ENCODE measurements at regions not wholly inside any gene's neighbourhood (a gene's known extent, or its start where the extent isn't known, plus 50 kb on each side); places are given as distances from the start of the nearest gene placed in this dataset.

GRCh38 chr5:54785729-54786591 is 199.4 kb downstream of the ESM1 start:
- no peak overlapping the region for H3K27ac ChIP-seq (ENCODE audit: low read depth, low read length)
- no peaks in the 10 kb centered on the region for H3K9me2 ChIP-seq (ENCODE audit: insufficient read depth)
- H3K9me3 ChIP-seq (ENCODE audit: control insufficient read depth in 1 of 2, insufficient read depth in 1 of 2, low read depth in 1 of 2, low read length in 2 of 2): no peaks in the 10 kb centered on the region
- BruUV-seq (replicated peaks): no TSS peak
- H3K9ac ChIP-seq (ENCODE audit: low read length): no peak overlapping the region
- no peaks in the 10 kb centered on the region for H3K27me3 ChIP-seq (ENCODE audit: insufficient read depth, low read length)
- H3K4me1 ChIP-seq (ENCODE audit: control insufficient read depth in 1 of 2, insufficient read depth in 2 of 2, low read length in 2 of 2): no peaks in the 10 kb centered on the region
- ChIA-PET CTCF (no interaction called here), RAD21 (ENCODE audit: low non-redundant PET in 1 of 2, low total read pairs in 2 of 2, uncharacterized antibody in 2 of 2, unreplicated experiment in 2 of 2) (no interaction called here), POLR2A (no interaction called here)
- no peak overlapping the region for H3K4me3 ChIP-seq (replicated peaks in 1 of 2; ENCODE audit: low read depth in 1 of 2, low read length in 2 of 2)
- intact Hi-C loops (cut with micrococcal nuclease): no loop called here
- no peak overlapping the region for H2AFZ ChIP-seq (ENCODE audit: low read depth, low read length, poor library complexity, severe bottlenecking)
- TF ChIP-seq FOSL1 (IDR thresholded peaks at IDR 0.05; ENCODE audit: low read depth) (no peak), ZBTB33 (IDR thresholded peaks at IDR 0.05; ENCODE audit: extremely low read depth, insufficient replicate concordance, low read length) (no peak)
- no peaks in the 10 kb centered on the region for H3K79me2 ChIP-seq (ENCODE audit: insufficient read depth, low read length)
- no peak for DNase-seq (ENCODE audit: low read depth, low spot score)
- H3K4me2 ChIP-seq (ENCODE audit: low read length): no peak overlapping the region
- H3K36me3 ChIP-seq (ENCODE audit: control insufficient read depth in 1 of 2, insufficient read depth in 2 of 2, low read length in 2 of 2): no peaks in the 10 kb centered on the region
- no peaks in the 10 kb centered on the region for H4K20me1 ChIP-seq (ENCODE audit: insufficient read depth)
- no peak; the same call in 1 of the 2 replicates for ATAC-seq

GRCh38 chr5:54778783-54779182 is 206.6 kb downstream of the ESM1 start:
- ChIA-PET CTCF (no interaction called here), POLR2A (no interaction called here)

More at GRCh38 chr5:54778783-54779182, 206.6 kb downstream of the ESM1 start:
- intact Hi-C loops (cut with micrococcal nuclease): no loop called here
- DNase-seq (ENCODE audit: low read depth, low spot score): no peak
- Histone ChIP-seq H3K27ac (ENCODE audit: low read depth, low read length) (no peak overlapping the region), H3K27me3 (ENCODE audit: insufficient read depth, low read length) (peaks cover 5% of the 10 kb centered on the region), H3K4me3 (replicated peaks in 1 of 2; ENCODE audit: low read depth in 1 of 2, low read length in 2 of 2) (no peak overlapping the region), H4K20me1 (ENCODE audit: insufficient read depth) (no peaks in the 10 kb centered on the region), H2AFZ (ENCODE audit: low read depth, low read length, poor library complexity, severe bottlenecking) (no peak overlapping the region), H3K9ac (ENCODE audit: low read length) (no peak overlapping the region), H3K9me3 (ENCODE audit: control insufficient read depth in 1 of 2, insufficient read depth in 1 of 2, low read depth in 1 of 2, low read length in 2 of 2) (no peaks in the 10 kb centered on the region), H3K4me1 (ENCODE audit: control insufficient read depth in 1 of 2, insufficient read depth in 2 of 2, low read length in 2 of 2) (no peaks in the 10 kb centered on the region), H3K36me3 (ENCODE audit: control insufficient read depth in 1 of 2, insufficient read depth in 2 of 2, low read length in 2 of 2) (no peaks in the 10 kb centered on the region), H3K4me2 (ENCODE audit: low read length) (no peak overlapping the region), H3K79me2 (ENCODE audit: insufficient read depth, low read length) (no peaks in the 10 kb centered on the region), H3K9me2 (ENCODE audit: insufficient read depth) (no peaks in the 10 kb centered on the region)
- TF ChIP-seq MAX (IDR thresholded peaks at IDR 0.05): no peak
- TF ChIP-seq FOSL1 (IDR thresholded peaks at IDR 0.05; ENCODE audit: low read depth): no peak
- TF ChIP-seq ELF1 (IDR thresholded peaks at IDR 0.05; ENCODE audit: borderline replicate concordance, low read depth): no peak
- RAD21 ChIA-PET (ENCODE audit: low non-redundant PET in 1 of 2, low total read pairs in 2 of 2, uncharacterized antibody in 2 of 2, unreplicated experiment in 2 of 2): no interaction called here
- BruUV-seq (replicated peaks): no TSS peak
- no peak for ATAC-seq

Data from HCT116 (cell line).